Neural cell (in vitro differentiated cells): ENCODE measurements at regions not wholly inside any gene's neighbourhood (a gene's known extent, or its start where the extent isn't known, plus 50 kb on each side); places are given as distances from the start of the nearest gene placed in this dataset.

Source experiments
- H2AFZ ChIP-seq: fragments of 200-600, 300-800 bp; sonication (generic), shearing (Covaris generic); 2 replicates; pipeline ENCODE4 v1.6.0; 2014; ENCODE audit warnings: low read depth, mild to moderate bottlenecking, antibody characterized with exemption, low read length, moderate library complexity
- H3F3A ChIP-seq: fragments of 200-600 bp; shearing (Covaris generic); 2 replicates; pipeline ENCODE4 v1.6.1; 2016; ENCODE audit warnings: mild to moderate bottlenecking, moderate library complexity, mixed read lengths, antibody characterized with exemption, low read length; ENCODE audit not compliant: insufficient read depth, poor library complexity, severe bottlenecking
- H3K27ac ChIP-seq: fragments of 200-600, 300-800 bp; sonication (generic), shearing (Covaris generic); 2 replicates; pipeline ENCODE4 v1.5.1; 2014; ENCODE audit warnings: mild to moderate bottlenecking, low read length, moderate library complexity
- H3K27me3 ChIP-seq: fragments of 300-800, 200-600 bp; sonication (generic), shearing (Covaris generic); 2 replicates; pipeline ENCODE4 v1.6.0; 2014; ENCODE audit warnings: mild to moderate bottlenecking, low read depth, low read length, moderate library complexity; ENCODE audit not compliant: insufficient read depth
- H3K36me3 ChIP-seq: fragments of 300-800, 200-600 bp; sonication (generic), shearing (Covaris generic); 2 replicates; pipeline ENCODE4 v1.5.1; 2014; ENCODE audit warnings: mild to moderate bottlenecking, antibody characterized with exemption, low read length, moderate library complexity; ENCODE audit not compliant: insufficient read depth
- H3K4me2 ChIP-seq: fragments of 300-800, 200-600 bp; sonication (generic), shearing (Covaris generic); 2 replicates; pipeline ENCODE4 v1.6.0; 2014; ENCODE audit warnings: mild to moderate bottlenecking, low read length
- H3K4me3 ChIP-seq: fragments of 300-800, 200-600 bp; sonication (generic), shearing (Covaris generic); 2 replicates; pipeline ENCODE4 v1.5.1; 2014; ENCODE audit warnings: mild to moderate bottlenecking, low read length, moderate library complexity
- H3K79me2 ChIP-seq: fragments of 200-600 bp; shearing (Covaris generic); replicated peaks from 2 replicates; pipeline ENCODE4 v1.6.0; 2014; ENCODE audit warnings: mild to moderate bottlenecking, low read length, moderate library complexity; ENCODE audit not compliant: insufficient read depth
- H3K9ac ChIP-seq: fragments of 300-800, 200-600 bp; sonication (generic), shearing (Covaris generic); 2 replicates; pipeline ENCODE4 v1.6.1; 2016; ENCODE audit warnings: mild to moderate bottlenecking, low read length, mixed read lengths
- H3K9me2 ChIP-seq: fragments of 200-600 bp; shearing (Covaris generic); 2 replicates; pipeline ENCODE4 v1.6.1; 2016; ENCODE audit warnings: mild to moderate bottlenecking, low read length, mixed read lengths; ENCODE audit not compliant: insufficient read depth
- H3K9me3 ChIP-seq: fragments of 200-600, 300-800 bp; sonication (generic), shearing (Covaris generic); 2 replicates; pipeline ENCODE4 v1.6.1; 2016; ENCODE audit warnings: mild to moderate bottlenecking, mixed run types, low read length, moderate library complexity, mixed read lengths
- H4K20me1 ChIP-seq: fragments of 200-600 bp; shearing (Covaris generic); 2 replicates; pipeline ENCODE4 v1.6.1; 2016; ENCODE audit warnings: mild to moderate bottlenecking, mixed run types; ENCODE audit not compliant: insufficient read depth
- EP300 ChIP-seq: fragments of 450-650 bp; conservative IDR thresholded peaks from 2 replicates; pipeline ENCODE4 v1.6.1; 2014; ENCODE audit warnings: antibody characterized with exemption, mild to moderate bottlenecking, moderate library complexity; ENCODE audit not compliant: poor library complexity, severe bottlenecking
- EZH2 ChIP-seq: fragments of 200-600, 300-800 bp; shearing (Covaris generic), sonication (generic); IDR thresholded peaks from 2 replicates; pipeline ENCODE4 v1.6.1; 2014; ENCODE audit warnings: antibody characterized with exemption, low read length, borderline replicate concordance, mild to moderate bottlenecking; ENCODE audit not compliant: insufficient read depth, poor library complexity, severe bottlenecking
- MXI1 ChIP-seq: fragments of 450-650 bp; conservative IDR thresholded peaks from 2 replicates; pipeline ENCODE4 v1.6.1; 2014; ENCODE audit warnings: antibody characterized with exemption, mild to moderate bottlenecking; ENCODE audit not compliant: poor library complexity, severe bottlenecking
- POLR2AphosphoS5 ChIP-seq: IDR thresholded peaks from 2 replicates; pipeline ENCODE4 v1.6.1; 2012
- RAD21 ChIP-seq: fragments of 450-650 bp; conservative IDR thresholded peaks from 2 replicates; pipeline ENCODE4 v1.6.1; 2014; ENCODE audit warnings: antibody characterized with exemption, mild to moderate bottlenecking, moderate library complexity
- SMC3 ChIP-seq: fragments of 450-650 bp; conservative IDR thresholded peaks from 2 replicates; pipeline ENCODE4 v1.6.1; 2014; ENCODE audit warnings: antibody characterized with exemption, mild to moderate bottlenecking, moderate library complexity; ENCODE audit not compliant: poor library complexity
- TAF1 ChIP-seq: IDR thresholded peaks from 2 replicates; pipeline ENCODE4 v1.6.1; 2012; ENCODE audit warnings: low read depth
- TF ChIP-seq, protein P1 (sequence below): fragments of 450-650 bp; IDR thresholded peaks from 2 replicates; pipeline ENCODE4 v1.5.1; 2014; ENCODE audit warnings: antibody characterized with exemption, mild to moderate bottlenecking, moderate library complexity; ENCODE audit not compliant: poor library complexity, severe bottlenecking
- TF ChIP-seq, protein P2 (sequence below): IDR thresholded peaks from 2 replicates; pipeline ENCODE4 v1.6.1; 2012; ENCODE audit warnings: borderline replicate concordance

DNA sequence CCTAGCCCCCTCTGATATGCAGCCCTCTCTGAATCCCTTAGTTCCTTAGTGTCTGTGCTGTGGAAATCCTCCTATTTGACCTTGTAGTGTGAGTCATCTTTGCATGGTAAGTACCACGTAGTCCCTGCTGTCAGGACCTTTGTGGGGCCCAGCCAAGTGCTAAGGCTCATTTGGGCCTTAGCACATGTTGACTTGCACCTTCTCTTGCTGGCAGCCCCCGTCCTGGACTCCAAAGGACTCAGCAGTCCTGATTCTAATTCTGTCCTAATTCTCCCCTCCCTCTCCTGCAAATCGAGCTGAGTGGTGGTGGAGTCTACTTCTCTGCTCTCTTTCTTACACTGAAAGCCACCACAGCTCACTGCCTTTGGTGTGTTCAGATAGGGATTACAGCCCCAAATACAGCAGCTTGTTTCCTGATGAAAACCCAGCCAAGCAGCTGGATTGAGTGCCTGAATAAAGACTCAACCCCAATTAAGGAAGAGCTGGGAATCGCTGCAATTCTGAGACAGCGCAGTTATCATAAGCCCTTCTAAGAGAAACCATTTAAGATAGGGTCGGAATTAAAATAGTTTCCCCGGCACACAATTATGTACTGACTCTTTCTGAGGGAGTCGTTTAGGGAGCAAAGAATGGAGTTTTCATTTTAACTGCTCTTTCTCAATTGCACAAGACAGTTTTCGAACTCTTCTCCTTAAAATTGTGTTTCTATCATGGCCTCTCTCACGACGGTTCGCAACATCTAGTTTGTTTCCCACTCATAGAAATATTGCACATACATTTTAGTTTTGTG is 215.6 kb upstream of the TNP1 start:
- Histone ChIP-seq H3K79me2 (no peaks in the 10 kb centered on the region), H3K9me3 (no peaks in the 10 kb centered on the region), H3K27ac (no peak overlapping the region), H2AFZ (no peak overlapping the region), H3K36me3 (no peaks in the 10 kb centered on the region), H3F3A (no peaks in the 10 kb centered on the region), H3K27me3 (no peaks in the 10 kb centered on the region), H3K4me2 (no peak overlapping the region), H3K9me2 (no peaks in the 10 kb centered on the region), H3K9ac (no peak overlapping the region), H3K4me3 (no peak overlapping the region), H4K20me1 (no peaks in the 10 kb centered on the region)
- TF ChIP-seq EP300: no peak
- no peak for TF ChIP-seq MXI1
- TF ChIP-seq, protein P1, sequence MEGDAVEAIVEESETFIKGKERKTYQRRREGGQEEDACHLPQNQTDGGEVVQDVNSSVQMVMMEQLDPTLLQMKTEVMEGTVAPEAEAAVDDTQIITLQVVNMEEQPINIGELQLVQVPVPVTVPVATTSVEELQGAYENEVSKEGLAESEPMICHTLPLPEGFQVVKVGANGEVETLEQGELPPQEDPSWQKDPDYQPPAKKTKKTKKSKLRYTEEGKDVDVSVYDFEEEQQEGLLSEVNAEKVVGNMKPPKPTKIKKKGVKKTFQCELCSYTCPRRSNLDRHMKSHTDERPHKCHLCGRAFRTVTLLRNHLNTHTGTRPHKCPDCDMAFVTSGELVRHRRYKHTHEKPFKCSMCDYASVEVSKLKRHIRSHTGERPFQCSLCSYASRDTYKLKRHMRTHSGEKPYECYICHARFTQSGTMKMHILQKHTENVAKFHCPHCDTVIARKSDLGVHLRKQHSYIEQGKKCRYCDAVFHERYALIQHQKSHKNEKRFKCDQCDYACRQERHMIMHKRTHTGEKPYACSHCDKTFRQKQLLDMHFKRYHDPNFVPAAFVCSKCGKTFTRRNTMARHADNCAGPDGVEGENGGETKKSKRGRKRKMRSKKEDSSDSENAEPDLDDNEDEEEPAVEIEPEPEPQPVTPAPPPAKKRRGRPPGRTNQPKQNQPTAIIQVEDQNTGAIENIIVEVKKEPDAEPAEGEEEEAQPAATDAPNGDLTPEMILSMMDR: no peak
- no peak for TF ChIP-seq POLR2AphosphoS5
- no peak for TF ChIP-seq RAD21
- no peak for TF ChIP-seq TAF1
- TF ChIP-seq SMC3: no peak
- TF ChIP-seq EZH2: no peak
- TF ChIP-seq, protein P2, sequence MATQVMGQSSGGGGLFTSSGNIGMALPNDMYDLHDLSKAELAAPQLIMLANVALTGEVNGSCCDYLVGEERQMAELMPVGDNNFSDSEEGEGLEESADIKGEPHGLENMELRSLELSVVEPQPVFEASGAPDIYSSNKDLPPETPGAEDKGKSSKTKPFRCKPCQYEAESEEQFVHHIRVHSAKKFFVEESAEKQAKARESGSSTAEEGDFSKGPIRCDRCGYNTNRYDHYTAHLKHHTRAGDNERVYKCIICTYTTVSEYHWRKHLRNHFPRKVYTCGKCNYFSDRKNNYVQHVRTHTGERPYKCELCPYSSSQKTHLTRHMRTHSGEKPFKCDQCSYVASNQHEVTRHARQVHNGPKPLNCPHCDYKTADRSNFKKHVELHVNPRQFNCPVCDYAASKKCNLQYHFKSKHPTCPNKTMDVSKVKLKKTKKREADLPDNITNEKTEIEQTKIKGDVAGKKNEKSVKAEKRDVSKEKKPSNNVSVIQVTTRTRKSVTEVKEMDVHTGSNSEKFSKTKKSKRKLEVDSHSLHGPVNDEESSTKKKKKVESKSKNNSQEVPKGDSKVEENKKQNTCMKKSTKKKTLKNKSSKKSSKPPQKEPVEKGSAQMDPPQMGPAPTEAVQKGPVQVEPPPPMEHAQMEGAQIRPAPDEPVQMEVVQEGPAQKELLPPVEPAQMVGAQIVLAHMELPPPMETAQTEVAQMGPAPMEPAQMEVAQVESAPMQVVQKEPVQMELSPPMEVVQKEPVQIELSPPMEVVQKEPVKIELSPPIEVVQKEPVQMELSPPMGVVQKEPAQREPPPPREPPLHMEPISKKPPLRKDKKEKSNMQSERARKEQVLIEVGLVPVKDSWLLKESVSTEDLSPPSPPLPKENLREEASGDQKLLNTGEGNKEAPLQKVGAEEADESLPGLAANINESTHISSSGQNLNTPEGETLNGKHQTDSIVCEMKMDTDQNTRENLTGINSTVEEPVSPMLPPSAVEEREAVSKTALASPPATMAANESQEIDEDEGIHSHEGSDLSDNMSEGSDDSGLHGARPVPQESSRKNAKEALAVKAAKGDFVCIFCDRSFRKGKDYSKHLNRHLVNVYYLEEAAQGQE: no peak

DNA sequence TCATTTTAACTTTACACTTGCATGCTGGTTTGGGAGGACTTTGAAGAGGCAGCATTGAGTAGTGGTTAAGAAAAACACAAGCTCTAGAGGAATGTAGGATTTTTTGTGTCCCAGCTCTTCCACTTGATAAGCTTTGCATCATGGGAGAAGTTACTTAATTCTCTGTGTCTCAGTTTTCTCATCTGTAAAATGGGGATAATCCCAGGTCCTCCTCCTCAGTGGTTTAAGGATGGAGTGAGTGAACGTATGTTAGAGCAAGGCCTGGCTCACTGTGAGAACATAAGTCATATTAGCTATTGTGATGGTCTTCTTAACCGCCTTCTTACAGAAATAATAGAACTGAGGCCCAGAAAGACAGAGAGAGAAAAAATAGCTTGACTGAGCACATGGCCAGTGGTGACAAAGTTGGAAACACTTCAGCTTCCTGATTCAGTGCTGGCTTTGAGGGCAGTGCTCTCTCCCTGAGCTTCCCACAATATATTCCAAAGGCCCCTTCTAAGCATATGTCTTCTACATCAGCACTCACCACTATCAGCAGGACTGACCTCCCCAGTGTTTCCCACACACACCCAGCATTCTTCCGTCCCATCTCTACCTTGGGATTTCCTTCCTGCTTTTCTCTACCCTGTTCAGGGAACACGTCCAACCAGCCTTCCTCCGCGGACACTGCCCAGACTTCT is 214.9 kb upstream of the TNP1 start:
- Histone ChIP-seq H3K27me3 (no peaks in the 10 kb centered on the region), H3K9me3 (no peaks in the 10 kb centered on the region), H3K9me2 (no peaks in the 10 kb centered on the region), H4K20me1 (no peaks in the 10 kb centered on the region), H2AFZ (no peak overlapping the region), H3F3A (no peaks in the 10 kb centered on the region), H3K27ac (no peak overlapping the region), H3K36me3 (no peaks in the 10 kb centered on the region), H3K9ac (no peak overlapping the region), H3K4me2 (no peak overlapping the region), H3K79me2 (no peaks in the 10 kb centered on the region), H3K4me3 (no peak overlapping the region)
- no peak for TF ChIP-seq SMC3
- TF ChIP-seq EP300: no peak
